CD4-positive, alpha-beta T cell treated with Interleukin-15 for 4 hours (primary cell): ENCODE measurements at regions not wholly inside any gene's neighbourhood (a gene's known extent, or its start where the extent isn't known, plus 50 kb on each side); places are given as distances from the start of the nearest gene placed in this dataset.

ENCODE experiments used
- DNase-seq: peaks from one replicate; pipeline ENCODE4 v3.0.0-alpha.2; 2020; ENCODE audit warnings: low spot score

DNA sequence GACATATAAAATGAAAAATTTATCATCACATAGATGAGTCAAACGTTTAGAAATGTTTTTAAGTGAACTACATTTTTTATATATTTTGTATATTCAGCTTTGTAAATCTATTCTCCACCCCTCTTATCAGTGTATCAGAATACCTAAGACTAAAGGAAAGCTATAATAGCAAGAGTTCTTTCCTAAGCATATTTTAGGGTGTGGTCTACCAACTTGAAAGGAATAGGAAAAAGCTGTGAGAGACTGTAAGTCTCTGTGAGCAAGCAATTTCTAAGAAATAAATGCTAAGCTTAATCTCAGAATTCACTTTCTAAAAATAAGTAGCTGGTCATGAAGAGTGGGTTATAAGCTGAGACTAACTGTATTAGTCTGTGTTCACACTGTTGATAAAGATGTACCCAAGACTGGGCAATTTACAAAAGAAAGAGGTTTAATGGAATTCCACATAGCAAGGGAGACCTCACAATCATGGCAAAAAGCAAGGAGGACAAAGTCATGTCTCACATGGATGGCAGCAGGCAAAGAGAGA is 175.4 kb upstream of the PREP start:
- DNase-seq, result no peak

DNA sequence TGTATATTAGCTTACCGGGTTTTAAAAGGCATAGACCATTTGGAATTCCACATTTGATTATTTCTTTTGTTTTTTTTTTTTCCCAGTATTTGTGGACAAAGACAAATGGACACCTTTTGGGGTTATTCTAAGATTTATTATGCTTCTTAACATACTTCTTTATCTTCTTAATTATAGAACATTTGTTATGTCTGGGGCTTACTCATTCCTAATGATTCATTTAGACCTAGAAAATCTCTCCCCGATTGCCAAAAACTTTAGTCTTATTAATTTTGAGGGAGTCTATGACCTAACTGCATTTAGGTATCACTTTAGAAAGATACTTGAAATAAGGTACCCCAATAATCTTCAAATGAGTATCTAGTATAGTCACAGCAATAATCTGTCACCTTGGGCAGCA is 170.7 kb upstream of the PREP start:
- no peak for DNase-seq

GRCh38 chr6:105573138-105573537 is 170.3 kb upstream of the PREP start:
- DNase-seq, result no peak

DNA sequence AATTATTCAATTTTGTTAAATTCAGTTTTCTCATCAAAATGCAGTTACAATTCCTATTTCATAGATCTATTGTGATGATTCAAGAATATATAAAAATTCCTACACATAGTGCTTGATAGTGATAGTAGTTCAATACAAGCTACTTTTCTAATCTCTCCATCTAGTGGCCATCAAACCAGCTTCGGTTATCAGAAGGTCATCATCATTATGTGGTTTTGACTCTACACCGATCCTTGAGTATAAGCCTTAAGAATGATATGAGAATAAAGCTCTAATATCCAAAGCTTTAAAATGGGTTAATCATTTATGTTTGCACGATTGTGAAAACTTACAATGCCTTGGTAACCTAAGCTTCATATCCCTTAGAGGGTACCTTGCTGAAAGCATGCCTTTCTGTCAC is 167.5 kb upstream of the PREP start:
- no peak for DNase-seq

DNA sequence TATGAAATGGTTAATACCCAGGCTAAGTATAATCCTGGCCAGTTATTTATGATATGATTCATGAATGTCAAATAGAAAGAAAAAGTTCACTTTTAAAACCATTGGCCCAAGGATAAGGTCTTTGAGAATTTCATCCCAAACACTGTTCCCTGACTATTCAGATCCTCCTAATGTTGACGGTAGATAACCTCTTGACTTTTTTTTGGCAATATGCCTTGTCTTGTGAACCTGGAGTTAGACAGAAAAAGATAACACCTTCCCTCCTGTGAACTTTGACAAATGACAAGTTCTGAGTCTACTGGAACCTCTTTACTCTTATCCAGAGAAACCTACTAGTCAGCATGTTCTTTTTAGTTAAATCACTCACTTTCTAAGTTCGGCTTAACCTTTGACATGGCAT is 166.8 kb upstream of the PREP start:
- DNase-seq, result no peak

DNA sequence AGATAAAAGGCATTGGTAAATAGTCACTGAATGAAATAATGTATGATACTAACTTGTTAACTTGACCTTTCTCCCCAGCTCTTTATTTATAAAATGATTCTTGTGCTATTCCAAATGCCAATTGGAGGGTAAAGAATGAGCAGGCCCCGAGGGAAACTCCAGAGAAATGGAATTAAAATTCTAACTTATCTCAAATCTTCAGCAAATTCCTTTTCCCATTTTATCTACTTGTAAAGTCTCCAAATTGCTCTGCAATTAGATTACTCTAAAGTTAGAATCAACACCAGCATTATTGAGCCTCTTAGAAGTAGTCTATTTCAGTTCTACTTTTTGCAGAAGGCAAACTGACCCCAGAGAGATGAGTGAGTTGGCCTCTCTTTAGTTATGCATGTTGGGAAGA is 165.9 kb upstream of the PREP start:
- no peak for DNase-seq

GRCh38 chr6:105568142-105568541 is 165.3 kb upstream of the PREP start:
- no peak for DNase-seq

DNA sequence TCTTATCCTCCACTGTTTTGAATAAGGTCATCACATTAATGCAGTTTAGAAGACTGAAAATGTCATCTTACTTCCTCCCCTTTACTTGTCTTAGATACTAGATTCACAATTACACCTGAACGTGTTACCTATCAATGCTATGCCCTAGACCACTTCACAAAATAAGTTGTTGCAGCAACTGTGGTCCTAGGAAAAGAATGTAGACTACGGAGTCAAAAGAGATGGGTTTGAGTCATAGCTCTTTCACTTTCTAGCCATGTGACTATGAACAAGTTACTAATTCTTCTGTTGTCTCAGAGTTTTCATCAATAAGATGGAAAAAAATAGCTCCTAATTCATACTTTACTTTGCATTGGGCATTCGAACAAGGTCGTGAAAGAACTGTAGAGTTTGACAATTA is 164.3 kb upstream of the PREP start:
- DNase-seq, result no peak

DNA sequence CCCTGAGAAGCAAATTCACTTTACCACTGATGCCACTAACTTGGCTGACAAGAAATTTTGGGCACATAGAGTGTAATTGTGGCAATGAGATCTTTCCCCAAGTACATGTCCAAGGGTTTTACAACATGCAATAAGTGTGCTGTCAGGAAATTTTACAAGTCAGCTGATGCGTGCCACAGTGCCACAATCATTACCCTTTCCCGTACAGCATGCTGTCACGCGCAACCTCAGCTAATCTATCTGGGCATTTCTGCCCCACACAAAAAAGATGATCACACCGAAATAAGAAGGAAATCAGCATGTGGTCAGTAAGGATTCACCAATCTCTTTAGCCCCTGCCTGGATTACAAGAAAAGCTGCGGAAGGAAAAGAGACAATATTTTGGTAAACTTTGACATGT is 163.6 kb upstream of the PREP start:
- no peak for DNase-seq

DNA sequence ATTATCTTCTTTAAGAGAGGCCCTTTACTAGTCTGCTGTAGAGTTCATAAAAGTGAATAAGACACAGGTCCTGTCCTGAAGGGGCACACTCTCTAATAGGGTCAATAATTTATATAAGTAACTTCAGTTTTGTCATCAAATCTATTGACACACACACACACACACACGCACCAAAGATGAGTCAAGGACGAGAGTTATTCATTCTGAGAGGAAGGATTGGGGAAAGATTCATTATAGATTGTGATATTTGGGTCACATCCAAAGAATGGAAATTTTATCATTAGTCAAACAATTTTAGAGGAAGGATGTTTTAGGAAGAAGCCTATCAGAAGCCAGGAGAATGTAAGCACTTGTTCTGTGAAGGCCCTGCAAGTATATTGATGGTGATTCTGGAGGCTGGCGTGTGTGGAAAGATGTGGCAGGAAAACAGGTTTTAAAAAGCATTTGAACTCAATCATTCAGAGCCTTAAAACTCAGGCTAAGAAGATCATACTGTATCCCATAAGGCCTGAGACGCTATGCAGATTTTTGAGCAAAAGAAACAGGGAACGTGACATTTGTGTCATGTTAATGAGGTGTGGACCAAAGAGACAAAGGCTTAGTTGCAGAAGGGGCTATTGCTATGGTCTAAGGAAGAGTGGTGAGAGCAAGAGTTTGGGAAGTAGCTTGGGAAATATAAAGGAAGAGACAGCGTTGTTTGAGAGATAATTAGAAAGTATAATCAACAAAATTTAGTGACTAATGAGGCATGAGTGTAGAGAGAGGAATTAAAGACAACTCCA is 161.4 kb upstream of the PREP start:
- no peak for DNase-seq

DNA sequence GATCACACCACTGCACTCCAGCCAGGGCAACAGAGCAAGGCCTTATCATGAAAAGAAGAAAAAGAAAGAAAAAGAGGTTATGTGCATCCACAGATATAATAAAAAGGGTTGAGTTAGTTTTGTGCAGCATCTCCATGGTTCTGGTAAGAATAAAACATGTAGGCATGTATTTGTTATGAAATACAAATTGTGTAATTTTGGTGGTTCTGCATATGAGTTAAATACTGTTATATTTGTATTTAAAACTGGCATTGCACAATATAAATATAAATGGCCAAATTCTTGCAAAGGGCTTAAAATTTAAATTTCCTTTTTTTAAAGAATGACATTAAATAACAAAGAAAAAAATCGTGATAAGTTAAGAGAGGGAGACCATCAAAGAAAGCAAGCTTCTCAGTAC is 159.1 kb upstream of the PREP start:
- DNase-seq, result no peak

GRCh38 chr6:105561486-105561885 is 158.6 kb upstream of the PREP start:
- no peak for DNase-seq

GRCh38 chr6:105560611-105561066 is 157.8 kb upstream of the PREP start:
- DNase-seq, result no peak

DNA sequence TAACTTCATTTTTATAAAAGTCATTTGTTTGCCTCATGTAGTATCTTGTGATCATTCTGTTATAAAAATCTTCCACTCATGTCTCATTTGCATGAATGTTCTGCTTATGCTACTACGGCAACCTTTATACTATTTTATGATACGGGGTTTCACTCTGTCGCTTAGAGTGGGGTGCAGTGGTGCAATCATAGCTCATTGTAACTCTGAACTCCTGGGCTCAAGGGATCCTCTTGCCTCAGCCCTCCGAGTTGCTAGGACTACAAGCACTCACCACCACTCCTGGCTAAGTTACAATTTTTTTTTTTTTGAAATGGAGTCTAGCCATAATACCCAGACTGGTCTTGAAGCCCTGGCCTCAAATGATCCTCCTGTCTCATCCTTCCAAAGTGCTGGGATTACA is 154.4 kb upstream of the PREP start:
- DNase-seq, result no peak

GRCh38 chr6:105553171-105553570 is 150.3 kb upstream of the PREP start:
- no peak for DNase-seq

DNA sequence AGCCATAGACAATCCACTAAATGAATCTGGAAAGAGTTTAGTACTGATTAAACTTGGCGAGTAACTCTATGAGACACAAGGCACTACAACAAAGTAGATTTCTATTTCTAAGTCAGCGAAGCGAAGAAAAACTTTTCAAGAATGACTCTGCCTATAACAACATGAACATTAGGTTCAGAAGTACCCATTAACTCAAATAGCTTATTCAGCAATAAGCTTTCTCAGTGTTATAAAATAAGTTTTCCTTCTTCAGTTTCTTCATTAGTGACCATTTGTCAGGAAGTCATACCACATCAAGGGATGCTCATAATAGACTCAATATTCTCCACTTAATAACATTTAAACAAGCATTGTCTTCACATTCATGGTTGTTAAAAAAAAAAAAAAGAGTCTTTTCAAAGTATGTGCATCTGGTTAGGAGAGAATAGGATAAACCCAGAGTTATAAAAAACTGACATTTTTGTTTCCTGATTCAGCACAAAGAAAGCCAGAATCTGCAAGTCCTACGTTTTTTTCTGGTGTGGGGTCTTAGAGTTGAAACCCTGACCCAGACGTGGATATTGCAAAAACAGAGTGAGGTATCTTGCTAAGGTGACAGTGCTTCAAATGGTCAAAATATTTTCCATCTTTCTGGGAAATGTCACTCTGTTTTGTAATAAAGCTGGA is 148.2 kb upstream of the PREP start:
- DNase-seq, result no peak

DNA sequence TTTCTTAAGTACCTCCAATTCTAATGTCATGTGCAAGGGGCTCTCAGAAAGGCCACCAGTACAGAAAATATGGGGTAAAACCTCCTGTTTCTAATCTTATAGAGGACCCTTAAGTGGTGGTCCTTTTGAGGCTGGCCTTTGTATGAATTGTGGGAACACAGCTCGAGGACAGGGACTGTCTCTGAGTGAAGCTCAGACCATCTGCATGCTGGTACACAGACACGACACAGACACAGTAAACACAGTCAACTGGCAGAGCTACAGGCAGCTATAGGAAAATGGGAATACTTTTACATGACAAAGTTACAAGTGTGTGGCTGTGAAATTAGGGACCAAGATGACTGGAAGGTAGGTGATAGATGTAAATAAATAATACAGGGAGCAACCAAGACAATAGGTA is 143.9 kb upstream of the PREP start:
- no peak for DNase-seq

GRCh38 chr6:105545947-105546731 is 143.3 kb upstream of the PREP start:
- no peak for DNase-seq

GRCh38 chr6:105545228-105545920 is 142.5 kb upstream of the PREP start:
- DNase-seq, result no peak

DNA sequence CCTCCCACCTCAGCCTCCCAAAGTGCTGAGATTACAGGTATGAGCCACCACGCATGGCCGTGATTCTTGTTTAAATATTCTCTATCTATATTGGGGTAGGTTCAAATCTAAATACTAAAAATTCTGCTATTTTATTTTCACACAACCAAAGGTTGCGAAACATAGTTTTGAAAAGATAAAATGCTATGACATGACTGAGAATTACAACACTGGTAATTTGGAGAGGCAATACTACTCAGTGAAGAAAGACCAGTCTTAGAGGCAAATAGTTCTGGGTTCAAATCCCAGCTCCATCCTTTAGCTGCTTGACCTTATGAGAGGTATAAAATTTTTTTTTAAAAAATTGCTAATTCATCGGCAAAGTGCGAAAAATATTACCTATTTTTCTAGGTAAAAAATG is 137.0 kb upstream of the PREP start:
- no peak for DNase-seq

DNA sequence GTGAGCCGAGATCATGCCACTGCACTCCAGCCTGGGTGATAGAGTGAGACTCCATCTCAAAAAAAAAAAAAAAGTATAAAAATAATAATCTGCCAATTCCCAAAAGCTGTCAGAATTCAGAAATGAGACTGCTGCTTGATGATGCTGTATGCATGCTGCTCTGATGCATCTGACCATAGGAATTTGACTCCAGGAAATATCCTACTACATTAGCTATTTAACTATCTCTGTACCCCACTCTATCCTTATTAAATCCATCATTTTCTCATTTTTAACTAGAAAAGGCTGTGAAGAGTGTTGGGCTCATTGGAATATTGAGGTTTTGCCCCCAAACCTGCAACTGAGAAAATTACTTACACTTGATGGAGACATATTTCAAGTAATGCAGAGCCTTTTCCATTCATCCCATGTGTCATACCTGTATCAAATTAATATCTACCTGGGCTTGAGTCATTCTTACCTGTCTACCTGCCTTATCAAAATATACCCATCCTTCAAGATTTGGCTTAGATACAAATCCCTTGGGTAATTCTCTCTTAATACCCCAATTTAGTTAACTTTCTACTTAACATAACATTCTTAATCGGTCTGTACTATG is 135.2 kb upstream of the PREP start:
- DNase-seq, result no peak

DNA sequence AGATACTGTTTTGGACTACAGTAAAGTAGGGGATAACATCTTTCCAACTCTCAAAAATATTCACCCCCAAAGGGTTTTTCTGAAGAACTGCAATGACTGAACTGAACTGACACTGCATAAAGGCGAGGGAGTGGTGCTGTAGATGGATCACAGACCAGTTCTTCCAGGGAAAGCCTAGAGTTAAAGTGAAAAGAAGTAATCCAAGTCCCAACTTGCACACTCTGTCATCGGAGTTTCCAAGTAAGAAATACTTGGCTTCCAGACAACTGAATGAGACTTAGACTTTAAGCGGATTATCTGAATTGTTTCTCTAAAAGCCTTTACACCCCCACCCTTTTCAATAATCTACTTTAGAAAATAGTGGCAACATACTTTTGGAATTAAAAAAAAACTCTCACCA is 134.1 kb upstream of the PREP start:
- no peak for DNase-seq
